ENCODE measurements at regions not wholly inside any gene's neighbourhood (a gene's known extent, or its start where the extent isn't known, plus 50 kb on each side); places are given as distances from the start of the nearest gene placed in this dataset.
A peak's percentile ranks its signal among the peaks of the same experiment; 100 is the strongest.

GRCh38 chr5:91478096-91478495, 95.0 kb upstream of the ARRDC3 start:
- Histone ChIP-seq H3K4me3 (no peak overlapping the region), H3K27ac (no peak overlapping the region)
- DNase-seq (ENCODE audit: low spot score) = no peak
- no peak for TF ChIP-seq CTCF (IDR thresholded peaks at IDR 0.05)

- H3K27ac ChIP-seq = no peak overlapping the region
- H3K4me3 ChIP-seq = no peak overlapping the region
- TF ChIP-seq CTCF (IDR thresholded peaks at IDR 0.05) = no peak
- DNase-seq (ENCODE audit: low spot score) = no peak
Measured at GRCh38 chr5:91477408-91477807, 94.3 kb upstream of the ARRDC3 start.

- no peak for TF ChIP-seq CTCF (IDR thresholded peaks at IDR 0.05)
- DNase-seq (ENCODE audit: low spot score) = no peak
- no peak overlapping the region for H3K27ac ChIP-seq
- no peak overlapping the region for H3K4me3 ChIP-seq
Measured at GRCh38 chr5:91474201-91474600, 91.1 kb upstream of the ARRDC3 start.

GRCh38 chr5:91472631-91473030, 89.5 kb upstream of the ARRDC3 start:
- no peak for TF ChIP-seq CTCF (IDR thresholded peaks at IDR 0.05)
- no peak overlapping the region for H3K4me3 ChIP-seq
- H3K27ac ChIP-seq = no peak overlapping the region
- DNase-seq (ENCODE audit: low spot score) = no peak

- no peak for TF ChIP-seq CTCF (IDR thresholded peaks at IDR 0.05)
- Histone ChIP-seq H3K4me3 (peak overlapping the region; percentile 51), H3K27ac (peak overlapping the region; percentile 17 to 81)
- DNase-seq (ENCODE audit: low spot score) = no peak
Measured at GRCh38 chr5:91469517-91470165, 86.5 kb upstream of the ARRDC3 start.

GRCh38 chr5:91468651-91469422, 85.7 kb upstream of the ARRDC3 start:
- no peak for DNase-seq (ENCODE audit: low spot score)
- Histone ChIP-seq H3K27ac (peak overlapping the region; percentile 17 to 81), H3K4me3 (peak overlapping the region; percentile 51)
- TF ChIP-seq CTCF (IDR thresholded peaks at IDR 0.05) = no peak
